ENCODE measurements at regions not wholly inside any gene's neighbourhood (a gene's known extent, or its start where the extent isn't known, plus 50 kb on each side); places are given as distances from the start of the nearest gene placed in this dataset.

- no peak for TF ChIP-seq CTCF (IDR thresholded peaks at IDR 0.05 in 2 of 3, conservative IDR thresholded peaks at IDR 0.05 in 1 of 3; ENCODE audit: borderline replicate concordance in 1 of 3, insufficient read depth in 1 of 3, low read depth in 2 of 3, low read length in 2 of 3)
- TF ChIP-seq YY1 (IDR thresholded peaks at IDR 0.05; ENCODE audit: extremely low read depth, insufficient replicate concordance, low read depth, low read length) = no peak
- no peak for TF ChIP-seq SIN3A (IDR thresholded peaks at IDR 0.05; ENCODE audit: low read depth)
Measured at GRCh38 chr12:92574911-92575570, 127.7 kb upstream of the PLEKHG7 start (continued).

GRCh38 chr12:92574051-92574783, 128.6 kb upstream of the PLEKHG7 start:
- CTCF ChIA-PET = interaction anchor here (1.0 to 1.8 kb wide), 2 partner anchors 34 to 68 kb away, joined by 3 to 4 read pairs; no protein-coding TSS in a partner anchor
- RAD21 ChIA-PET (ENCODE audit: low non-redundant PET in 1 of 2, low total read pairs in 2 of 2, uncharacterized antibody in 2 of 2, unreplicated experiment in 2 of 2) = no interaction called here
- peak; percentile 27 for DNase-seq (ENCODE audit: low read depth, low spot score)
- intact Hi-C loops (cut with micrococcal nuclease) = loop anchor here (1.0 to 10.0 kb wide), 2 partner anchors 76 to 999 kb away; no protein-coding TSS in a partner anchor
- no TSS peak for BruUV-seq (replicated peaks)
- Histone ChIP-seq H3K4me3 (replicated peaks in 1 of 2; ENCODE audit: low read depth in 1 of 2, low read length in 2 of 2) (no peak overlapping the region), H2AFZ (ENCODE audit: low read depth, low read length, poor library complexity, severe bottlenecking) (peak overlapping the region; percentile 33), H3K4me2 (ENCODE audit: low read length) (no peak overlapping the region), H3K9me3 (ENCODE audit: control insufficient read depth in 1 of 2, insufficient read depth in 1 of 2, low read depth in 1 of 2, low read length in 2 of 2) (no peaks in the 10 kb centered on the region), H4K20me1 (ENCODE audit: insufficient read depth) (no peaks in the 10 kb centered on the region), H3K27ac (ENCODE audit: low read depth, low read length) (no peak overlapping the region), H3K9me2 (ENCODE audit: insufficient read depth) (no peaks in the 10 kb centered on the region), H3K9ac (ENCODE audit: low read length) (no peak overlapping the region), H3K79me2 (ENCODE audit: insufficient read depth, low read length) (no peaks in the 10 kb centered on the region), H3K27me3 (ENCODE audit: insufficient read depth, low read length) (no peaks in the 10 kb centered on the region), H3K4me1 (ENCODE audit: control insufficient read depth in 1 of 2, insufficient read depth in 2 of 2, low read length in 2 of 2) (no peaks in the 10 kb centered on the region), H3K36me3 (ENCODE audit: control insufficient read depth in 1 of 2, insufficient read depth in 2 of 2, low read length in 2 of 2) (no peaks in the 10 kb centered on the region)
- TF ChIP-seq CTCF (IDR thresholded peaks at IDR 0.05 in 2 of 3, conservative IDR thresholded peaks at IDR 0.05 in 1 of 3; ENCODE audit: borderline replicate concordance in 1 of 3, insufficient read depth in 1 of 3, low read depth in 2 of 3, low read length in 2 of 3) = peak; percentile 40 to 46 (median 43); a peak in 5 of 6 replicates
- peak; percentile 46; the same call in 1 of the 2 replicates for TF ChIP-seq RAD21 (IDR thresholded peaks at IDR 0.05; ENCODE audit: low read depth)
- TF ChIP-seq CEBPB (IDR thresholded peaks at IDR 0.05; ENCODE audit: low read depth) = no peak
- ATAC-seq = peak; percentile 83
- POLR2A ChIA-PET = no interaction called here

Data from HCT116 (cell line).